HG03196 (cell line): ENCODE measurements at regions not wholly inside any gene's neighbourhood (a gene's known extent, or its start where the extent isn't known, plus 50 kb on each side); places are given as distances from the start of the nearest gene placed in this dataset.
"Not testable (repeated sequence)": the region's sequence is repeated elsewhere in the genome, so short reads cannot be mapped to it uniquely, and the experiment has no call there.

Experiments used
- ATAC-seq: cut with Tn5 transposase; IDR thresholded peaks from one replicate; pipeline ENCODE4 v1.9.1; 2021; ENCODE audit not compliant: unreplicated experiment

DNA sequence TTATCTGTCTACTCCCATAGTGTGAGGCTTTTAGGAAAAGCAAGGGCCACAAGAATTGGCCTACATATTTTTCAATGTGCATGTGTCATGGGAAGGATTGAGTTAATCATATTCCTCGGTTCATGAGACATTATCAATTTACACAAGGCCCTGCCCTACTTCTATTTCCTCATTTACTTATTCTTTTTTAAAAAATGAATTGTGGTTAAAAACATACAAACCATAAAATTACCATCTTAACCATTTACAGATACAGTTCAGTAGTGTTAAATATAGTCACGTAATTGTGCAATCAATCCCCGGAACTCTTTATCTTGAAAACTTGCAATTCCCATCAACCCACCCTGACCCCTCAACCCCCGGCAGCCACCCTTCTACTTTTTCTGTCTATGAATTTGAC lies 284.0 kb upstream of the GADL1 start:
- no peak for ATAC-seq

DNA sequence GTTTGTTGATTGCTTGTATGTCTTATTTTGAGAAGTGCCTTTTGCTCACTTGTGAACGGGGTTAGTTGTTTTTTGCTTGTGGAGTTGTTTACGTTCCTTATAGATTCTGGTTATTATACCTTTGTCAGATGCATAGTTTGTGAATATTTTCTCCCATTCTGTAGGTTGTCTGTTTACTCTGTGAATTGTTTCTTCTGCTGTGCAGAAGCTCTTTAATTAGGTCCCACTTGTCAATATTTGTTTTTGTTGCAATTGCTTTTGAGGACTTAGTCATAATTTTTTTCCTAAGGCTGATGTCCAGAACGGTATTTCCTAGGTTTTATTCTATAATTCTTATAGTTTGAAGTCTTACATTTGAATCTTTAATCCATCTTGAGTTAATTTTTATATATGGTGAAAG lies 285.3 kb upstream of the GADL1 start:
- no peak for ATAC-seq

DNA sequence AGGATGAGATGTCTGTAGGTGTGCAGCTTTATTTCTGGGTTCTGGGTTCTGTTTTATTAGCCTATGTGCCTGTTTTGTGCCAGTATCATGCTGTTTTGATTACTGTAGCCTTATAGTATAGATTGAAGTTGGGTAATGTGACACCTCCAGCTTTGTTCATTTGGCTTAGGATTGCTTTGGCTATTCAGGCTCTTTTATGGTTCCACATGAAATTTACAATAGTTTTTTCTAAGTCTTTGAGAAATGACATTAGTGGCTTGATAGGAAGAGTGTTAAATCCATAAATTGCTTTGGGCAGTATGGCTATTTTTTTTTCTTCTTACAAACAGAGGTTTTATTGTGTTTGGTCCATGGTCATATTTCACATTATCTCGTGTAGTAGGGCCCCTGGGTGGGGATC lies 285.8 kb upstream of the GADL1 start:
- ATAC-seq: no peak

DNA sequence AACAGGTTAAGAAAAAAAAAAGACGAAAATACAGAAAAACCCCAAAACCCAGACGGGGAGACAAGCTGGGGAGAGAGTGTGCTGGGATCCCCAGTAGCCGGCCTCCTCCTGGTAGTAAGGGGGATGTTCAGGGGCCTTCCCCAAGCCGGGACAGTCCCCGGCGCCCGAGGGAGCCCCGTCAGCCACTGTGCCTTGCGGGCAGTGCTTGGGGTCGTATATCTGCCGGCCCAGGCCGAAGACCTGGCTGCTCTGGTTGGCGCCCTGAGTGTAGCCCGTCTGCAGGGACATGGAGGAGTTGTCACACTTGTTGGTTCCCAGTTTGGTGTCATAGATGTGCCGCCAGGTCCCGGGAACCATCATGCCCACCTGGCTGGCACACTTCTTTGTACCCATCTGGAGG lies 287.2 kb upstream of the GADL1 start:
- no peak for ATAC-seq

DNA sequence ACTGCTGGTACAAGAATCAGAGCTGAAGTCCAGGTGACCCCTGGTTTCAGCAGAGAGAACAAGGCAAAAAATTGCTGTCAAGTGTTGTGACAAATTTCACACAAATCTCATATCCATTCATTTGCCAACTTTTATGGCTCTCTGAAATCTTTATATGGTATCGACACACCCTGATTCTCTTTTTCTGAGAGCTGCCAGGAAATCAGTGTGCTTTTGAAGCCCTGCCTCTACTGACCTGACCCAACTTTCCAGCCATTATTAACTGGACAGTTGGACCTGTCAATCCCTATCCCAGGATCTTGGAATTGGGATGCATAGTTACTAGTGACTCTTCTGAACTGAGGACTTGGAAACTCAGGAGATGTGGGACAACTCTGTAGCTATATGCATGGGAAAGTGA lies 288.2 kb upstream of the GADL1 start:
- no peak for ATAC-seq

DNA sequence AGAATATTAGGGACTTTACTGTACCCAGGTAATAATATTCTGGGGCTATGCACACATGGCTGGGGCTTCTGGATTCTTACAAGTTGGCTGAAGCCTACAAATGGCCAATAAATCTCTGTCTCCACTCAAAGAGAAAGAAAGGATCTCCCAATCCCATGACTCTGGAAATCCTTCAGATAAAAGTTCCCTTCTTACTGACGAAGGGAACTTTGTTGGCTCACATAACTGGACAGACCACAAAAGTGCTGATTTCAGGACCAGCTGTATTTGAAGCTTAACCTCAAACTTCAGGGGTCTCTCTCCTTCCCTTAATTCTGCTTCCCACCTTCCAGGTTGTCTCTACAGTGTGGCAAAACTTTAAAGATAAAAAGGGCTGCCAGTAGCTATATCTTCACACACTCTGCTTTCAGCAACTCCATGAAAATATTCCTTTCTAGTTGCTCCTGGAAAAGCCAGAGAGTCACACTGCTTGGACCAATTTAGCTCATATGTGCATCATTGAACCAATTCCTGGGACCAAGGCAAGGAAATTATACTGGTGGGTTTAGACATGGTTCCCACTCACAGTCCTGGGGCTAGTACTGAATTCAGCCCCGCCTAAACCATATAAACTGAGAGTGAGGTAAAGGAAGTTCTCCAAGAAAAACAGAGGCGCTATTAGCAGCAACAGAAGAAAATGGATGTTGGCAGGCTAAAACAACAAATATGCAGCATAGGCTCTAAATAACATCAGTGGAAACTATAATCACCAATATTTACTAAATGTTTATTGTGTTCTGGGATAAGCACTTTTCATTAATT lies 290.0 kb upstream of the GADL1 start:
- no peak for ATAC-seq

DNA sequence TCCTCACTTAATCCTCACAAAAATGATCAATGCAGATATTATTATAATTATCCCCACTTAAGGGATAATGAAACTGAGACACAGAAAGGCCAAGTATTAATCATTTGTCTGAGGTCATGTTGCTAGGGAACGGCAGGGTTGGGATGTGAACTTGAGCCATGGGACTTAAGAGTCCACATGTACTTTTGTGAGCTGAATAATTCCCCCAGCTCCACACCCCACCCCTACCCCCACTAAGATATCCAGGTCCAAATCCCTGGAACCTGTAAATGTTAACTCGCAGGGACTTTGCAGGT lies 290.5 kb upstream of the GADL1 start:
- no peak for ATAC-seq

DNA sequence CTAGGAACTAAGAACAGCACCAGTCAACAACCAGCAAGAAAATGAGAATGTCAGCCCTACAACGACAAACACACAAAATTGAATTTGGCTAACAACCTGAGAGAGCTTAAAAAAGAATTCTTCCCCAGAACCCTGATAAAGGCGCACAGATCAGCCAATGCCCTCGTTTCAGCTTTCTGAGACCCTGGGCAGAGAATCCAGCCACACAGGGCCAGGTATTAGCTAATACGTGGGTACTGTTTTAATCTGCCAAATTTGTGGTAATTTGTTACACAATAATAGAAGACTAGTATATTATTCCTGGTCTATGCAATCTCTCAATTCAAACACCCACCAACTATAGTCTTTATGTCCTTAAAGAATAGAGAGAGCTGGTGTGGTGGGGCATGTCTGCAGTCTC lies 291.6 kb upstream of the GADL1 start:
- ATAC-seq: no peak

DNA sequence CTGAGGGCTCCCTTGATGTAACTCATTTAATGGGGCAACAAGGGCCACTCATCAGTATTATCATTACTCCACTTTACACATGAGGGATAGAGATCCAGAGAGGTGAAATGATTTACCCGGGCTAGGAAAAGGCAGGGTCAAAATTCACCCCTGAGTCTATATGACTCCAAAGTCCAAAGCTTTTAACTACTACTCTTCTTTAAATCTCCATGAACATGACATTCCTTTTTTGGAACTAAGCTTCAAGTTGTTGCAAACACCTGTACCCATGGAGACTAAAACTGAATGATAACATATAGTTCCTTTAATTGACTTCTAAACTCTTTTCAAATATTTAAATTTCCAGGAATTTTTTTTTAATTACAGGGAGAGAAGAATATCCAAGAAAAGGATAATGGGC lies 292.9 kb upstream of the GADL1 start:
- no peak for ATAC-seq

DNA sequence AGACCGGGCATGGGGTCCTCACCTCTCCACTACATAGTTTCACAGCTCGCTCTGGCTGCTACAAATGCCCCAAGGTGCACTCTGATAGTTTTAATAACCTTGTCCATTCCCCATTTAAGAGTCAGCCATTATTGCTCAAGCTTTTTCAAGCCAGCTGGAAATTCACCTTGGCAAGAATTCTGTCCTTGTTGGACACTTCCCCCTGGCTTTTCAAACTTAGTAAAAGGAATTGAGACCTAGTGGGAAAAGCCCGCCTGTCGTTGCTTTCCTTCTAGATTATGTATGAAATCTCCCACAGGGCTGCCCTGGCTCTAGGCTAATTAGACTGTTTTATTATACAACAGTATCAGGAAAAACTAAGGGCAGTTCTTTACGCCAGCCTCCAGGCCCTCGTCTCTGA lies 293.7 kb upstream of the GADL1 start:
- ATAC-seq: no peak

DNA sequence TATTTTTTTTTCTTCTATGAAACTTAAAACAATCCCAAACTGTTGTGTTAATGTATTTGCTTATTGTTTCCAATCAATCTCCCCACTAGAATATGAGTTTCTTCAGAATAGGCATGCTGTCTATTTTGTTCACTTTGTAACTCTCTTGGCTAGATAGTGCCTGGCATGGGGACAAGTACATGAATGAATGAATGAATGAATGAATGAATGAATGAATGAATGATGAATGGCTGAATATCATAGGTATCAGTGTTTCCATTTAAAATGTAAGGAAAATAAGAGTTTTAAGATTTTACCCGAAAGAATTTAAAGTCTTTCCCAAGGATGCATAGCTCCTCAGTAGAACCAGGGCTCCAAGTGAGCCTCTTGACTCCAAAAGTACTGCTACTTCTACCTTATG lies 294.9 kb upstream of the GADL1 start:
- ATAC-seq: no peak

DNA sequence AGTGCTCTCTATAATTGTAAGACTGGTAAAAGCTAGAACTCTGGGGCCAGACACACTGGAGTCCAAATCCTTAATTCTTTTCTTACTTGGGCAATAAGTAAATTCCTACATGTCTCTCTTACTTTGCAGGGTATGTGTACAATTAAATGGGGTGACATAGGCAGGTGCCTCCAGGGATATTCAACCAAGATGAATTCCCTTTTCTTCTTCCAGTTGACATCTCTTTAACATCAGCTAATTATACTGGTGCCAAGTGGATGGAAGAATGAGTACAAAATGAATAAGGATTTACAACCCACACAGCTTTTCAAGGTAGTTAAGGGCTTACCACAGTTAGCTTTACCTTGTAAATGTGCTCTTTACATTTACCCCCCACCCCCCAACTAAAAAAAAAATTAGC lies 295.5 kb upstream of the GADL1 start:
- ATAC-seq: no peak

DNA sequence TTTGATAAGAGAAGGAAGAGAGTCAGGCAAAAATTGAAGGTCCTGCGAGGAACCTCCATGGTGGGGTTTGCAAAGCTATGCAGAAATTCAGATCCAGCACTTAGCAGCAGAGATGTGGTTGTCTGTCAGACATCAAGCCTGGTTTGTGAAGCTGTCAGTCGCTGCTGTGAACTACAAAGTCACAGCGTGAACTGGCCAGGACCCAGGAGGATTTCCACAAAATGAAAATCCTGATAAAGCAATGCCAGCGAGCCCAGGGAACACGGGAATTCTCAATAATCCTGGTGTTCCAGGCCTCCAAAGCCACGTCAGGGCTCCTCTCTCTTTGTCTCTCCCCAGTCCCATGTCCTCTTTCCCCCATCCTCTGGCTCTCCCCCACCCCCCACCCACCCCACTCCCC lies 296.9 kb upstream of the GADL1 start:
- no peak for ATAC-seq

DNA sequence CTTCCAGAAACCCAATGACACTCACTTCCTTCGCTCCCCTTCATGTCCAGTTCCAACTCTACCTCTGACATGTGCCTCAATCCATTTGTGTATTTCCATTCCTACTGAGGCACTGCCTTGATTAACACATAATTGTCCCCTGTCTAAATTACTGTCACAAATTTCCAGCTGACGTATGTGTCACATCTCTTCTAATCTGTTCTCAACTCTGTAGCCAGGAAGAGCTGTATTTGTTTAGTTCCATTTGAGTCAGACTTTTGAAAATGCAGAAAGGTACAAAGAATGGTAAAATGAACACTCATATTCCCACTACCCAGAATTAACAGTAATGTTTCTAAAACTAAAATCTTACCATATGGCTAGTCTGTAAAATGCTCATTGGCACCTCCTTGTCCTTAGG lies 299.0 kb upstream of the GADL1 start:
- ATAC-seq: no peak

DNA sequence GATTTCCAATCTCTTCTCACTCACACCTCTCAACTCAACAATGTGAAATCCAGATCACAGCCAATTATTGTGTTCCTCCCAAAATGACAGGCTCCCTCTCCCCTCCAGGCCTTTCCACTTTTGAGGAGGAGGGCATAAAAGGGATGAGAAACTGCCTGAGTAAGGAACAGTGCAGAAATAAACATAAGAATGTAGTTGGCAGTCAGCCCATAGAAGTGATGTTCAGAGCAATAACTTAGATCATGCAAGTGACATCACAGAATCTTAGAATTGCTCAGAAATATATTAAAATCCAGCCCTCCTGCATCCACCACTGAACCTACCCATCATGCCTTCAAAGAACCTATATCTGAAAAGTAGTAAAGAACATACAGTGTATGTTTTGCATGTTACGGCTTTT lies 299.4 kb upstream of the GADL1 start:
- no peak for ATAC-seq

DNA sequence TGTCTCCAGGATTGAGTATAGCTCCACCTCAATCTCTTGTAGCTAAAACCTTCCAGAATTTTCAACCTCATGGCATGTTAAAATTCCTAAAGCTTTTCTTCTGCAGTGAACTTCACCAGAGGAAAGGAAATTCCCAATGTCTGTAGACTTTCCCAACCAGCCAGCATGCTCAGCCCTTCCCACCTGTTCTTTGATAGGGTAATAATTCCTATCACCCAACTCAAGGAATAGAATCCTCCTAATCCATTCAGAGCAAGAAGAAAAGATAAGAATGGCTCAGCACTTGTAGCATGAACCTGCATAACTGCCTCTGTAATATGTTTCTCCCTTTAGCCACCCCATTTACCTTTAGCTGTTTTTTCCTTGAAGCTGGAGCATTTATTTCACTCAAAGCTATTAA lies 301.8 kb upstream of the GADL1 start:
- no peak for ATAC-seq

DNA sequence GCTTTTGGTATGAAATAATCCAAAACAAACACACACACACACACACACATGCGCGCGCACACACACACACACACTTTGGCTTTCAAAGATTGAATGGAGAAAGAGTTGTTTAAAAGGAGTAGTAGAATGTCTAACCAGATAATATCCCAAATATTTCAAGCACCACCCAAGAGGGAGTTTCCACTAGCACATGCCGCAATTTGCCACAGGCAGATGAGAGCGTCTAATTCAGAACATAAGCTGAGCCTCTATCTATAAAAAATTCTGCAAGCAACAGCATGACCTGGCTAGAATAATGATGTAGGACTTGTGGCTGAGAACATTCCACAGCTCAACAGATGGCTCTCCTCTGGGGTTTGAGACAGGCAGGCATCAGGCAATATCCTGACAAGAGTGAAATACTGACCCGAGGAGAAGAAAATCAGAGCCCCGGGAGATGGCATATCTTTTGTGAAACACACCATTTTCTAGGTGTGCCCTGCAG lies 302.5 kb upstream of the GADL1 start:
- ATAC-seq: no peak

DNA sequence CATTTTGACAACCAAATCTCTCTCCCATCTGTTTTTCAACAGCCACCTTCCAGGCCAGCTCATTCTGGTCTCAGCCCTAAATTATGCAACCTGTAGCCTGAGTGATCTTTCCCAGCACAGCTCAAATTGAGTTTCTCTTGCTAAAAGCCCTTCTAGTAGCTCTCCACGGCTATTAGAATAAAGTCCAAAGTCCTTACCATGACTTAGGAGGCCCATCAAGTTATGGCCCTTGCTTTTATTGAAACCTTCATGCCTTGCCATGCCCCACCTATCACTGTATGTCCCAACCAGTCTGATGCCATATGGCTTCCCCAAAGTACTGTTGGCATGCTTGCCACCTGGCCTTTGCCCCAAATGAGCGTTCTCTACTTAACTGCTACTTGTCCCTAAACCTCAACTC lies 303.5 kb upstream of the GADL1 start:
- ATAC-seq: no peak

DNA sequence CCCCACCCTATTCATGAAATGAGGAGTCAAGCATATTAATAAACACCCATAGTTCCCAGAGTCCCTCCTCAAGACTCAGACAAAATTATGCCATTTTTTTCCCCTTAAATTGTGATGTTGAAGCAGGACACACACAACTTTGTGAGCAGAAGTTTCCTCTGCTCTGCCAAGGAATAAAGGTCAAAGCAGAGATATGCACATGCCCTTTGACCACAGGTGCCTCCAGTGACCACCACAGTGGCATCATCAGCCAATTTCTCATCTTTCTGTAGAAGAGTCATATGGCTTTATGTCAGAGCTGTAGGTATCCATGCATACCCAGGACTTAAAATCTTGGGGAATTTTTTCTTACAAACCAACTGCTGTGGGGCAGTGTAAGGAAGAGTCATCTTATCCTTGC lies 304.4 kb upstream of the GADL1 start:
- no peak for ATAC-seq

DNA sequence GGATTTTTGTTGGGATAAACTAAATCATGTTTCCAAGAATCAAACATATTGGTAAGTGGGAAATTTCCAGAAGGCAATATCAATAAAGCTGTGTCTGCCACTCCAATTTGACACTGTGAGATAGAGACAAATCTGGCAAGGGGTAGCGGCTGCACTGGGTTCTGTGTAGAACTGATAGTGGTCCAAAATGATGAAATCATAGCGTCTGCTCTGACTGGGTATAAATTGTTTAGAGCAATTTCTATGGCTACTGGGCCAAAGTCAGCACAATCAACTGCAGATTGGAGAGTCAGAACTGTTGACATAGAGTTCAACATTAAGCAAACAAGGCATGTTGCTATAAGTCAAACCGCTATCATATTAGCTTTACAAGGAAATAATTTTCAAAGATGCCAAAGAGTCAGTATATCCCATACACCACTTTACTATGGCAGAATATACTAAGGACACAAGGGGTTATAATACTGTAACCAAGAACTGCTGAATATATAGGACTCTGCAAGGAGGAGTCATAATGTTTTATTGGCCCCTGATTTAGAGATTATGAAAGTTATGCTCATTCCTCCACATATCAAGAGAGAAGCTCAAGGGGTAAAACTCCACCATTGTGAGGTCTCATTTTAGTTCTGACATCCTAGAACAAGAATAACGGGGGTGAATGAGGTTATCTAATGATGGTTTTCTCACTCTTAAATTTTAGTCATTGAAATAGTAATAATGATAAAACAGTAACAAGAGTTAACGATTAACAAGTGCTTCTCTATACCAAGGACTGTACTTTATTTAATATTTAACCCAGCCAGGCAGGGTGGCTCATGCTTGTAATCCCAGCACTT lies 309.7 kb upstream of the GADL1 start:
- ATAC-seq: no peak

DNA sequence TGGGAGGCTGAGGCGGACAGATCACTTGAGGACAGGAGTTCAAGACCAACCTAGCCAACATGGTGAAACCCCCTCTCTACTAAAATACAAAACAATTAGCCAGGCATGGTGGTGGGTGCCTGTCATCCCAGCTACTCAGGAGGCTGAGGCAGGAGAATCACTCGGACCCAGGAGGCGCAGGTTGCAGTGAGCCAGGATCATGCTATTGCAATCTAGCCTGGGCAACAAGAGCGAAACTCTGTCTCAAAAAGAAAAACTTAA lies 310.3 kb upstream of the GADL1 start:
- ATAC-seq: not testable (repeated sequence)

DNA sequence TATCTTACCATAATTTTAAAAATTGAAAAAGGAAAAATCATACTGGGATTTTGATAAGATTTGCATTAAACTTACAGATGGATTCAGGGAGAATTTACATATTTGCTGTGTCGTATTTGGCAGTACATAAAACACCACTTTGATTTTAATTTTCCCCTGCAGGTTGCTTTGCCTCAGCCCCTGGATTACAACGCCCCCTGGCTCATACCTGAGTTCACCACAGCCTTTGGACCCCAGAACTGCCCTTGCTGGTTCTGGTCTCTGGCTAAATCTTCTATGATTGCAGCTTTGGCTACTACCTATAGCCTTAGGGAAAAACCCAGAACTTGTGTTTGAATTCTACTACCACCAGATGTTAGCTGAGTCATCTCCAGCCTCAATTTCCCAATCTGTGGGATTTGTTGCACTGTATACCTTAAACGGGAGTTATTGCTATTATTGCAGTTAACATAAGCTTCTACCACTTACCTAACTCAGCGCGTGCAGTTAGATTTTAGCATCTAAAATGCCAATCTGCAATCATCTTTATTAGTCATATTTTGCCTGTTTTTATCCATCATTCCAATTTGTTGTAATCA lies 315.7 kb upstream of the GADL1 start:
- no peak for ATAC-seq
